Mammary epithelial cell (primary cell): ENCODE measurements at regions not wholly inside any gene's neighbourhood (a gene's known extent, or its start where the extent isn't known, plus 50 kb on each side); places are given as distances from the start of the nearest gene placed in this dataset.

Experiments used
- CTCF ChIP-seq, 2 donors: IDR thresholded peaks in 1 of 2; conservative IDR thresholded peaks in 1 of 2; 2 replicates each; pipeline ENCODE4 v1.5.1; 2011 to 2012; ENCODE audit warnings: inconsistent platforms in 2 of 2, low read length in 2 of 2, mild to moderate bottlenecking in 2 of 2, control low read depth in 1 of 2, low read depth in 1 of 2; ENCODE audit not compliant: insufficient read depth in 1 of 2; ENCODE audit errors: extremely low read depth in 1 of 2
- EZH2 ChIP-seq: IDR thresholded peaks from 2 replicates; pipeline ENCODE4 v1.6.1; 2012; ENCODE audit warnings: low read length, inconsistent platforms, borderline replicate concordance

GRCh38 chr6:163646866-163647265 is 232.3 kb downstream of the QKI start:
- TF ChIP-seq CTCF (conservative IDR thresholded peaks at IDR 0.05 in 1 of 2, IDR thresholded peaks at IDR 0.05 in 1 of 2; ENCODE audit: extremely low read depth in 1 of 2, insufficient read depth in 1 of 2, low read depth in 1 of 2, low read length in 2 of 2), result no peak
- no peak for TF ChIP-seq EZH2
